ENCODE measurements at regions not wholly inside any gene's neighbourhood (a gene's known extent, or its start where the extent isn't known, plus 50 kb on each side); places are given as distances from the start of the nearest gene placed in this dataset.

GRCh38 chr7:67773081-67773480 lies 776.4 kb downstream of the TYW1 start:
- DNase-seq: no peak

- DNase-seq: no peak
Measured at GRCh38 chr7:67777119-67777518, 780.5 kb downstream of the TYW1 start.

GRCh38 chr7:67781841-67782240 lies 785.2 kb downstream of the TYW1 start:
- DNase-seq: no peak

- no peak for DNase-seq
Measured at GRCh38 chr7:67786021-67786420, 789.4 kb downstream of the TYW1 start.

GRCh38 chr7:67788669-67789068 lies 792.0 kb downstream of the TYW1 start:
- no peak for DNase-seq

GRCh38 chr7:67791918-67792317 lies 795.3 kb downstream of the TYW1 start:
- DNase-seq: no peak

GRCh38 chr7:67794544-67794943 lies 797.9 kb downstream of the TYW1 start:
- no peak for DNase-seq

- no peak for DNase-seq
Measured at GRCh38 chr7:67803789-67804188, 807.2 kb downstream of the TYW1 start.

GRCh38 chr7:67805921-67806471 lies 809.4 kb downstream of the TYW1 start:
- no peak for DNase-seq

- DNase-seq: no peak
Measured at GRCh38 chr7:67807826-67808225, 811.2 kb downstream of the TYW1 start.

GRCh38 chr7:67809586-67809985 lies 813.0 kb downstream of the TYW1 start:
- DNase-seq: no peak

GRCh38 chr7:67813621-67814292 lies 817.1 kb downstream of the TYW1 start:
- DNase-seq: no peak

- DNase-seq: no peak
Measured at GRCh38 chr7:67817481-67817880, 820.8 kb downstream of the TYW1 start.

GRCh38 chr7:67821116-67821515 lies 824.5 kb downstream of the TYW1 start:
- no peak for DNase-seq

GRCh38 chr7:67823345-67823744 lies 826.7 kb downstream of the TYW1 start:
- DNase-seq: no peak

GRCh38 chr7:67825356-67825755 lies 828.7 kb downstream of the TYW1 start:
- DNase-seq: no peak

- no peak for DNase-seq
Measured at GRCh38 chr7:67841896-67842295, 845.3 kb downstream of the TYW1 start.

GRCh38 chr7:67842571-67842970 lies 845.9 kb downstream of the TYW1 start:
- no peak for DNase-seq

GRCh38 chr7:67843001-67843565 lies 846.5 kb downstream of the TYW1 start:
- DNase-seq: no peak

GRCh38 chr7:67843615-67844014 lies 847.0 kb downstream of the TYW1 start:
- no peak for DNase-seq

- no peak for DNase-seq
Measured at GRCh38 chr7:67847092-67847787, 850.6 kb downstream of the TYW1 start.

GRCh38 chr7:67854221-67855178 lies 857.9 kb downstream of the TYW1 start:
- no peak for DNase-seq

- no peak for DNase-seq
Measured at GRCh38 chr7:67855322-67855721, 858.7 kb downstream of the TYW1 start.

Measured in Kasumi-1 (cell line).